ENCODE measurements at regions not wholly inside any gene's neighbourhood (a gene's known extent, or its start where the extent isn't known, plus 50 kb on each side); places are given as distances from the start of the nearest gene placed in this dataset.
"Not testable (repeated sequence)": the region's sequence is repeated elsewhere in the genome, so short reads cannot be mapped to it uniquely, and the experiment has no call there.

GRCh38 chr6:137545073-137545472 lies 50.9 kb upstream of the OLIG3 start:
- no peak overlapping the region for H3K4me3 Mint-ChIP-seq
- H3K27me3 Mint-ChIP-seq, result peaks cover 8% of the 10 kb centered on the region
- ATAC-seq (replicated peaks), result no peak
- H3K36me3 Mint-ChIP-seq (ENCODE audit: low read depth), result no peaks in the 10 kb centered on the region
- peaks cover 11% of the 10 kb centered on the region for H3K9me3 Mint-ChIP-seq
- peaks cover 12% of the 10 kb centered on the region for H3K4me1 Mint-ChIP-seq
- H3K27ac Mint-ChIP-seq, result no peak overlapping the region

DNA sequence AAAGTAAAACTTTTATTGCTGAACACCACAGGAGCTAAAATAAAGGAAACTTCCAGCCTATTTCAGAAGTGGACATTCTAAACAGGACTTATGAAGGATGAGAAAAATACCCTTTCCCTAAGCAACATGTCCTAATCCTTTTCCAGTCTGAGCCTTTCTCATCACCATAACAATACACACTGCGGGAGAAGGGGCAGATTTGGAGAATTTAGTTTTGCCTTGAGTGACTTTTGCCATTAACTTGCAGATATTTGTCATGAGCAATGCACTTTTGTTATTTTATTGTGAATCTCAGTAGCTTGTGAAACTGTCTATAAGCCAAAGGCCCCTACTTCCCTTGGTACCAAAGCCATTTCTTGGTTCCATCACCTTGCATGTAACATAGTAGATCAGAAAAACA lies 53.0 kb upstream of the OLIG3 start:
- peaks cover 7% of the 10 kb centered on the region for H3K4me1 Mint-ChIP-seq
- peaks cover 8% of the 10 kb centered on the region for H3K27me3 Mint-ChIP-seq
- H3K36me3 Mint-ChIP-seq (ENCODE audit: low read depth), result no peaks in the 10 kb centered on the region
- no peak for ATAC-seq (replicated peaks)
- no peak overlapping the region for H3K4me3 Mint-ChIP-seq
- peaks cover 3% of the 10 kb centered on the region for H3K9me3 Mint-ChIP-seq
- no peak overlapping the region for H3K27ac Mint-ChIP-seq

DNA sequence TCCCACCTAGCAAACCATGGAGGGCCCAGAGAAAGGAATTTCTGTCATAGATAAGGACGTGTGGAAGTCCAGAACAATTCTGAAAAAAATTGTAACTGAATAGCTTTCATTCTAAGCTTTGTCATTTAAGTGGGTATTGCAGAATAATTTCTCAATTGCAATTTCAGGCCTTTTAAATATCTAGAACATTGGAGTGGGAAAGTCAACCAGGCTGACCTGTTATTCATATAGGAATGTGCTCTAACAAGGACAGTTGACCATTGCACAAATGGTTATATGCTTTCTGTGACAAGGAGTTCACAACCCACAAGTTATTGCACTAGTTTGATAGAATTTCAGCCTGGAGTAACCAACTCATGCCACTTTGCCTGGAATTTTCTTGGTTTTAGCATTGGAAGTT lies 53.4 kb upstream of the OLIG3 start:
- ATAC-seq (replicated peaks), result no peak
- peaks cover 4% of the 10 kb centered on the region for H3K4me1 Mint-ChIP-seq
- H3K4me3 Mint-ChIP-seq, result no peak overlapping the region
- H3K9me3 Mint-ChIP-seq, result peaks cover 3% of the 10 kb centered on the region
- no peak overlapping the region for H3K27ac Mint-ChIP-seq
- no peaks in the 10 kb centered on the region for H3K36me3 Mint-ChIP-seq (ENCODE audit: low read depth)
- H3K27me3 Mint-ChIP-seq, result peaks cover 8% of the 10 kb centered on the region

- peaks cover 3% of the 10 kb centered on the region for H3K9me3 Mint-ChIP-seq
- no peaks in the 10 kb centered on the region for H3K4me1 Mint-ChIP-seq
- no peak overlapping the region for H3K27ac Mint-ChIP-seq
- no peaks in the 10 kb centered on the region for H3K36me3 Mint-ChIP-seq (ENCODE audit: low read depth)
- H3K4me3 Mint-ChIP-seq, result no peak overlapping the region
- peaks cover 8% of the 10 kb centered on the region for H3K27me3 Mint-ChIP-seq
- ATAC-seq (replicated peaks), result no peak
Observed at GRCh38 chr6:137549106-137549505, 54.9 kb upstream of the OLIG3 start.

DNA sequence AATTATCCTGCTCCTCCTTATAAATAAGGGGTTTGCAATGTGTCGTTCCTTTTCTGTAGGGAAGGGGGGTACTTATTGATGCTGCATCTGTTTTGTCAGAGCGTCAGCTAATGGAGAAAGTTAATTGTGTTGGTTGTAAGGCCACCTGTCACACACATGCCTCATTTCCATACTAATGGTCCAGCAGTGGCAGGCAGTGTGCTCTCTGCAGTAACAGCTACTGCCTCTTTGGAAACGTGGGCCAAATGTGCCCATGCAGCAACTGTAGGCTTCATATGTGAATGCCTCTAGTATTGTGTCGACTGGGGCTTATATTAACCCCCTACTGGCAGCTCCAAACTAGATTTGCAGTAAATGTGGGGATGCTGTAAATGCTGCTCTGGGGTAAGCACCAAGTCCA lies 56.3 kb upstream of the OLIG3 start:
- ATAC-seq (replicated peaks), result no peak
- Mint-ChIP-seq H3K9me3 (peaks cover 3% of the 10 kb centered on the region), H3K27me3 (peaks cover 4% of the 10 kb centered on the region), H3K36me3 (ENCODE audit: low read depth) (no peaks in the 10 kb centered on the region), H3K27ac (no peak overlapping the region), H3K4me1 (no peaks in the 10 kb centered on the region), H3K4me3 (no peak overlapping the region)

GRCh38 chr6:137552146-137552545 lies 58.0 kb upstream of the OLIG3 start:
- H3K36me3 Mint-ChIP-seq (ENCODE audit: low read depth), result no peaks in the 10 kb centered on the region
- H3K4me3 Mint-ChIP-seq, result no peak overlapping the region
- H3K27ac Mint-ChIP-seq, result no peak overlapping the region
- peaks cover 4% of the 10 kb centered on the region for H3K27me3 Mint-ChIP-seq
- H3K9me3 Mint-ChIP-seq, result peaks cover 3% of the 10 kb centered on the region
- H3K4me1 Mint-ChIP-seq, result no peaks in the 10 kb centered on the region
- ATAC-seq (replicated peaks), result no peak

- H3K9me3 Mint-ChIP-seq, result peaks cover 3% of the 10 kb centered on the region
- H3K4me3 Mint-ChIP-seq, result no peak overlapping the region
- H3K27ac Mint-ChIP-seq, result no peak overlapping the region
- peaks cover 4% of the 10 kb centered on the region for H3K27me3 Mint-ChIP-seq
- no peak for ATAC-seq (replicated peaks)
- no peaks in the 10 kb centered on the region for H3K36me3 Mint-ChIP-seq (ENCODE audit: low read depth)
- H3K4me1 Mint-ChIP-seq, result no peaks in the 10 kb centered on the region
Observed at GRCh38 chr6:137552809-137553208, 58.6 kb upstream of the OLIG3 start.

DNA sequence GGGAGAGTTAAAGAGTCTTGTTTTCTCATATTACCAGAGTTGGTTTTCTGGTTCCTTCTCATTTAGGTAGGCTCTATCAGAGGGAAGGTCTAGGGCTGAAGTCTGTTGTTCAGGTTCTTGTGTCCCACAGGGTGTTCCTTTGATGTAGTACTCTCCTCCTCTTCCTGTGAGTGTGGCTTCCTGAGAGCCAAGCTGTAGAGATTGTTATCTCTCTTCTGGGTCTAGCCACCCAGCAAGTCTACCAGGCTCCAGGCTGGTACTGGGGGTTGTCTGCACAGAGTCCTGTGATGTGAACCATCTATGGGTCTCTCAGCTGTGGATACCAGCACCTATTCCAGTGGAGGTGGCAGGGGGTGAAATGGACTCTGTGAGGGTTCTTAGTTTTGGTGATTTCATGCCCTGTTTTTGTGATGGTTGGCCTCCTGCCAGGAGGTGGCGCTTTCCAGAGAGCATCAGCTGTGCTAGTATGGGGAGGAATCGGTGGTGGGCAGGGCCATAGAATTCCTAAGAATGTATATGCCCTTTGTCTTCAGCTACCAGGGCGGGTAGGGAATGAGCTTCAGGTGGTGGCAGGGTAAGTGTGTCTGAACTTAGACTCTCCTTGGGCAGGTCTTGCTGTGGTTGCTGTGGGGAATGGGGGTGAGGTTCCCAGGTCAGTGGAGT lies 65.5 kb upstream of the OLIG3 start:
- H3K4me1 Mint-ChIP-seq, result peaks cover 27% of the 10 kb centered on the region
- H3K4me3 Mint-ChIP-seq, result peak overlapping the region; percentile 62
- H3K9me3 Mint-ChIP-seq, result peaks cover 11% of the 10 kb centered on the region
- peak overlapping the region; percentile 84 for H3K27ac Mint-ChIP-seq
- H3K36me3 Mint-ChIP-seq (ENCODE audit: low read depth); H3K27me3 Mint-ChIP-seq: not testable (repeated sequence)
- ATAC-seq (replicated peaks), result peak; percentile 18

DNA sequence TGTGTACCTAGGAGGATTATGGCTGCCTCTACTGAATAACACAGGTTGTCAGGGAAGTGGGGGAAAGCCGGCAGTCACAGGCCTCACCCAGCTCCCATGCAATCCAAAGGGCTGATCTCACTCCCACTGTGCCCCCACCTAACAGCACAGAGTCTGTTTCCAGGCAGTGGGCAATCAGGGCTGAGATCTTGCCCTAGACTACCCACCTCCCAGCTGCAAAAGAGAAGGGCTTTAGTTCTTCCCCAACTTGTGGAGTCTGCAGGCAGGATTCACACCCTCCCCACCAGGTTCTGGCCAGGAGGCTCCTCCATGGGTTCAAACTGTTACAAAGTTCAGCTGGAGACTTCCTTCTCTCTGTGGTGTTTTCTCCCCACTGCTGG lies 66.0 kb upstream of the OLIG3 start:
- Mint-ChIP-seq H3K4me3 (peak overlapping the region; percentile 62), H3K27me3 (no peaks in the 10 kb centered on the region), H3K36me3 (ENCODE audit: low read depth) (no peaks in the 10 kb centered on the region), H3K9me3 (peaks cover 11% of the 10 kb centered on the region), H3K27ac (peak overlapping the region; percentile 84), H3K4me1 (peaks cover 27% of the 10 kb centered on the region)
- no peak for ATAC-seq (replicated peaks)

GRCh38 chr6:137568067-137568466 lies 73.9 kb upstream of the OLIG3 start:
- H3K4me1 Mint-ChIP-seq, result no peaks in the 10 kb centered on the region
- peaks cover 3% of the 10 kb centered on the region for H3K9me3 Mint-ChIP-seq
- H3K4me3 Mint-ChIP-seq, result no peak overlapping the region

GRCh38 chr6:137570393-137570792 lies 76.2 kb upstream of the OLIG3 start:
- no peaks in the 10 kb centered on the region for H3K4me1 Mint-ChIP-seq
- no peaks in the 10 kb centered on the region for H3K36me3 Mint-ChIP-seq (ENCODE audit: low read depth)
- peaks cover 18% of the 10 kb centered on the region for H3K27me3 Mint-ChIP-seq
- H3K4me3 Mint-ChIP-seq, result no peak overlapping the region
- H3K27ac Mint-ChIP-seq, result no peak overlapping the region
- no peak for ATAC-seq (replicated peaks)
- peaks cover 3% of the 10 kb centered on the region for H3K9me3 Mint-ChIP-seq

More at GRCh38 chr6:137568067-137568466, 73.9 kb upstream of the OLIG3 start:
- no peak for ATAC-seq (replicated peaks)
- Mint-ChIP-seq H3K36me3 (ENCODE audit: low read depth) (no peaks in the 10 kb centered on the region), H3K27me3 (peaks cover 5% of the 10 kb centered on the region), H3K27ac (no peak overlapping the region)

DNA sequence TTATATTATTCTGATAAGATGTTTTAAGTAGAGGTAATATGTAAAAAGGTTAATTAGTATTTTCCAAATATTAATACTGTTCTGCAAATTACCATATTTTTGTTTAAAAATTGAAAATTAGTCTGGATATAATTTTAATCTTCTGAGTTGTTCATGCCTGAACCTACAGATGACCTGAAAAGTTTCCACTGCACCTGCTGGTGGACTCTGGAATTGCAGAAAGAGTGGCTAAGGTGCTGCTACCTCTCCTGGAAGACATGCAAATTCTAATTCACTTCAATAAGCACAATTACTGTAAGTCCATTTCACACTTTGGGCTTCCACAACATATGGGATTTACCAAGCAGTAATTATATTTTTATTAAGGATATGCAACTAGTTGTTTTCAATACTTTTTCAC lies 77.7 kb upstream of the OLIG3 start:
- H3K27me3 Mint-ChIP-seq, result peaks cover 18% of the 10 kb centered on the region
- H3K9me3 Mint-ChIP-seq, result peaks cover 3% of the 10 kb centered on the region
- H3K4me3 Mint-ChIP-seq, result no peak overlapping the region
- H3K36me3 Mint-ChIP-seq (ENCODE audit: low read depth), result no peaks in the 10 kb centered on the region
- H3K27ac Mint-ChIP-seq, result no peak overlapping the region
- H3K4me1 Mint-ChIP-seq, result no peaks in the 10 kb centered on the region
- peak; percentile 62 for ATAC-seq (replicated peaks)

DNA sequence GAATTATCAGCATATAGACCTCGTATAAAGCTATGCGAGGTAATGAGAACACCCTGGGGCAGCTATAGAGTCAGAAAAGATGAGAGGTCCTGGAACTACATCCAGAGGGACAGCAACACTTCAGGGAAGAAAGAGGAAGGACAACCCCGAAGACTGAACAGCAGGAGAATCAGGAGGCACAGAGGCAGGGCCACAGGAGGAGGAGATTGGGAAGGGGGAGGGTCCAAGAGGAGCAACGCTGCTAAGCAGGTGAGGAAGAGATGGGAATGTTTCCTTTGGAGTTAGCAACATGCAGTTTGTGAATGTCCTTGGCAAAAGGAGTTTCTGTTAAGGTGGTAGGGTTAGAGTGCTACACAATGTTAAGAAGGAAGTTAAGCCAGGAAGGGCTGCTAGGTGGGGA lies 79.5 kb upstream of the OLIG3 start:
- Mint-ChIP-seq H3K27me3 (peaks cover 14% of the 10 kb centered on the region), H3K4me3 (no peak overlapping the region), H3K36me3 (ENCODE audit: low read depth) (no peaks in the 10 kb centered on the region), H3K4me1 (no peaks in the 10 kb centered on the region), H3K9me3 (no peaks in the 10 kb centered on the region), H3K27ac (no peak overlapping the region)
- no peak for ATAC-seq (replicated peaks)

- Mint-ChIP-seq H3K9me3 (no peaks in the 10 kb centered on the region), H3K27me3 (peaks cover 7% of the 10 kb centered on the region), H3K4me1 (no peaks in the 10 kb centered on the region), H3K36me3 (ENCODE audit: low read depth) (no peaks in the 10 kb centered on the region), H3K27ac (no peak overlapping the region), H3K4me3 (no peak overlapping the region)
- no peak for ATAC-seq (replicated peaks)
Observed at GRCh38 chr6:137579612-137580011, 85.4 kb upstream of the OLIG3 start.

- Mint-ChIP-seq H3K27me3 (peaks cover 4% of the 10 kb centered on the region), H3K36me3 (ENCODE audit: low read depth) (no peaks in the 10 kb centered on the region), H3K9me3 (no peaks in the 10 kb centered on the region), H3K4me1 (no peaks in the 10 kb centered on the region), H3K4me3 (no peak overlapping the region), H3K27ac (no peak overlapping the region)
- ATAC-seq (replicated peaks), result no peak
Observed at GRCh38 chr6:137581019-137581707, 87.0 kb upstream of the OLIG3 start.
